IMR-90 (cell line): ENCODE measurements at regions not wholly inside any gene's neighbourhood (a gene's known extent, or its start where the extent isn't known, plus 50 kb on each side); places are given as distances from the start of the nearest gene placed in this dataset.

Experiments used
- ATAC-seq: fragments of 200-7000 bp; cut with Tn5 transposase; 2 replicates; pipeline ENCODE4 v1.9.1; 2020; ENCODE audit warnings: low read depth, mild to moderate bottlenecking, moderate library complexity
- BruUV-seq: library from RNA; stranded (reverse); fragments of 400-500 nt; replicated peaks from 2 replicates; lab custom pipeline; 2021; lab: Mats Ljungman, UMichigan
- CTCF ChIA-PET: fragments of 300-600 bp; formaldehyde crosslinking; extraction: SDS; loops from one replicate; lab custom pipeline; 2021; ENCODE audit warnings: antibody characterized with exemption; lab: Yijun Ruan, JAX
- POLR2A ChIA-PET: fragments of 300-600 bp; sonication (Branson Sonifier 250); formaldehyde crosslinking; loops from one replicate; lab custom pipeline; 2022; ENCODE audit warnings: antibody characterized with exemption; ENCODE audit not compliant: unreplicated experiment; lab: Charles Lee
- DNase-seq: peaks from one replicate; pipeline ENCODE4 v3.0.0; 2013
- H2AFZ ChIP-seq: replicated peaks from 2 replicates; pipeline ENCODE3; 2013; ENCODE audit warnings: low read length, mild to moderate bottlenecking; ENCODE audit not compliant: poor library complexity
- H2AK5ac ChIP-seq: 2 replicates; pipeline ENCODE4 v1.6.1; 2013; ENCODE audit warnings: low read depth, low read length, inconsistent platforms
- H2AK9ac ChIP-seq: replicated peaks from 2 replicates; pipeline ENCODE3; 2013; ENCODE audit warnings: mild to moderate bottlenecking, low read depth, low read length, moderate library complexity; ENCODE audit not compliant: poor library complexity
- H2BK120ac ChIP-seq: 2 replicates; pipeline ENCODE4 v1.6.1; 2013; ENCODE audit warnings: low read depth, low read length, inconsistent platforms
- H2BK15ac ChIP-seq: 3 replicates; pipeline ENCODE4 v1.6.1; 2013; ENCODE audit warnings: low read depth, low read length, inconsistent platforms
- H2BK20ac ChIP-seq: 2 replicates; pipeline ENCODE4 v1.6.1; 2013; ENCODE audit warnings: low read depth, mild to moderate bottlenecking, inconsistent platforms, low read length, moderate library complexity
- H2BK5ac ChIP-seq: 2 replicates; pipeline ENCODE4 v1.6.1; 2013; ENCODE audit warnings: mild to moderate bottlenecking, low read depth, low read length, inconsistent platforms; ENCODE audit not compliant: poor library complexity, severe bottlenecking
- H3K14ac ChIP-seq: replicated peaks from 2 replicates; pipeline ENCODE4 v1.6.1; 2013; ENCODE audit warnings: low read depth, low read length, inconsistent platforms
- H3K18ac ChIP-seq: 2 replicates; pipeline ENCODE4 v1.6.1; 2013; ENCODE audit warnings: low read depth, low read length, control low read depth
- H3K23ac ChIP-seq: 2 replicates; pipeline ENCODE4 v1.6.1; 2013; ENCODE audit warnings: low read depth, low read length, inconsistent platforms
- H3K27ac ChIP-seq: 2 replicates; pipeline ENCODE4 v1.5.1; 2013; ENCODE audit warnings: mild to moderate bottlenecking, control low read depth, low read length; ENCODE audit not compliant: insufficient read depth
- H3K27me3 ChIP-seq: 2 replicates; pipeline ENCODE4 v1.6.1; 2013; ENCODE audit warnings: low read length; ENCODE audit not compliant: control insufficient read depth, insufficient read depth
- H3K36me3 ChIP-seq: 2 replicates; pipeline ENCODE4 v1.6.1; 2013; ENCODE audit warnings: low read length, mixed read lengths; ENCODE audit not compliant: control insufficient read depth, insufficient read depth
- H3K4ac ChIP-seq: 2 replicates; pipeline ENCODE4 v1.6.1; 2013; ENCODE audit warnings: low read depth, low read length, inconsistent platforms
- H3K4me1 ChIP-seq: 2 replicates; pipeline ENCODE4 v1.6.1; 2013; ENCODE audit warnings: low read length, mixed read lengths; ENCODE audit not compliant: control insufficient read depth, insufficient read depth
- H3K4me2 ChIP-seq: 2 replicates; pipeline ENCODE4 v1.6.1; 2013; ENCODE audit warnings: low read depth, mild to moderate bottlenecking, control low read depth, low read length, moderate library complexity
- H3K4me3 ChIP-seq: 2 replicates; pipeline ENCODE4 v1.5.1; 2013; ENCODE audit warnings: low read depth, mild to moderate bottlenecking, control low read depth, low read length, moderate library complexity; ENCODE audit not compliant: insufficient read depth
- H3K56ac ChIP-seq: 2 replicates; pipeline ENCODE4 v1.6.1; 2013; ENCODE audit warnings: low read length, inconsistent platforms; ENCODE audit not compliant: insufficient read depth; ENCODE audit errors: extremely low read depth
- H3K79me1 ChIP-seq, 2 experiments: 2 replicates each; pipeline ENCODE4 v1.6.1; 2013; ENCODE audit warnings: low read length in 2 of 2, inconsistent platforms in 1 of 2, low read depth in 1 of 2
- H3K9ac ChIP-seq: 2 replicates; pipeline ENCODE4 v1.6.1; 2013; ENCODE audit warnings: low read depth, low read length, control low read depth
- H3K9me1 ChIP-seq: 2 replicates; pipeline ENCODE4 v1.6.1; 2013; ENCODE audit warnings: low read length, inconsistent platforms; ENCODE audit not compliant: insufficient read depth
- H3K9me3 ChIP-seq: 2 replicates; pipeline ENCODE4 v1.6.1; 2013; ENCODE audit warnings: low read length; ENCODE audit not compliant: control insufficient read depth, insufficient read depth
- H4K20me1 ChIP-seq: 2 replicates; pipeline ENCODE4 v1.6.1; 2013; ENCODE audit warnings: low read length, inconsistent platforms; ENCODE audit not compliant: insufficient read depth
- H4K5ac ChIP-seq: 2 replicates; pipeline ENCODE4 v1.6.1; 2013; ENCODE audit warnings: mild to moderate bottlenecking, low read depth, low read length, control low read depth
- H4K8ac ChIP-seq, 2 experiments: 2 replicates each; pipeline ENCODE4 v1.6.1; 2013; ENCODE audit warnings: low read depth in 2 of 2, low read length in 2 of 2, control low read depth in 1 of 2, inconsistent platforms in 1 of 2
- H4K91ac ChIP-seq: 2 replicates; pipeline ENCODE4 v1.6.1; 2013; ENCODE audit warnings: low read depth, low read length, inconsistent platforms; ENCODE audit not compliant: insufficient read depth
- FOS ChIP-seq: fragments of 150-350 bp; IDR thresholded peaks from 2 replicates; pipeline ENCODE4 v1.6.1; 2016; ENCODE audit warnings: low read depth, low read length
- MAFK ChIP-seq: IDR thresholded peaks from 2 replicates; pipeline ENCODE4 v1.6.1; 2012; ENCODE audit warnings: low read depth, low read length, improper control_type of control experiment
- POLR2A ChIP-seq: IDR thresholded peaks from 2 replicates; pipeline ENCODE4 v1.6.1; 2012; ENCODE audit warnings: mild to moderate bottlenecking, low read depth, low read length
- SMC3 ChIP-seq: fragments of 150-350 bp; IDR thresholded peaks from 2 replicates; pipeline ENCODE4 v1.6.1; 2016; ENCODE audit warnings: low read depth, mild to moderate bottlenecking, antibody characterized with exemption, low read length, moderate library complexity
- WGBS, 2 experiments: methylation state at CpG; one replicate each; pipeline versions ENCODE4 v1.1.5 to v1.1.7; 2013; ENCODE audit warnings: missing lambda C conversion rate in 2 of 2; ENCODE audit not compliant: insufficient read length in 1 of 2; ENCODE audit errors: extremely low coverage in 2 of 2; 5-methylcytosine and 5-hydroxymethylcytosine counted together
- dilution Hi-C: fragments of 300-500 bp; cut with HindIII; formaldehyde crosslinking; loops from one replicate; pipeline ENCODE4 v1.14.3; 2018; ENCODE audit warnings: low sequenced_read_pairs; ENCODE audit not compliant: unreplicated experiment
- in situ Hi-C: fragments of 300-500 bp; cut with MboI; formaldehyde crosslinking; loops from 3 replicates; pipeline ENCODE4 v1.14.3; 2019; ENCODE audit warnings: low sequenced_read_pairs, inconsistent platforms, mixed read lengths
- intact Hi-C: fragments of 100-400 bp; cut with micrococcal nuclease; formaldehyde crosslinking; loops from 2 replicates; pipeline ENCODE4 v1.10.0; 2022
- TF ChIP-seq, protein P1 (sequence below): fragments of 150-350 bp; IDR thresholded peaks from 2 replicates; pipeline ENCODE4 v1.6.1; 2016; ENCODE audit warnings: low read depth, mild to moderate bottlenecking, low read length, moderate library complexity, borderline replicate concordance
- TF ChIP-seq, protein P2 (sequence below): fragments of 150-350 bp; IDR thresholded peaks from 2 replicates; pipeline ENCODE4 v1.6.1; 2017; ENCODE audit warnings: mild to moderate bottlenecking, antibody characterized with exemption, low read length, low read depth

DNA sequence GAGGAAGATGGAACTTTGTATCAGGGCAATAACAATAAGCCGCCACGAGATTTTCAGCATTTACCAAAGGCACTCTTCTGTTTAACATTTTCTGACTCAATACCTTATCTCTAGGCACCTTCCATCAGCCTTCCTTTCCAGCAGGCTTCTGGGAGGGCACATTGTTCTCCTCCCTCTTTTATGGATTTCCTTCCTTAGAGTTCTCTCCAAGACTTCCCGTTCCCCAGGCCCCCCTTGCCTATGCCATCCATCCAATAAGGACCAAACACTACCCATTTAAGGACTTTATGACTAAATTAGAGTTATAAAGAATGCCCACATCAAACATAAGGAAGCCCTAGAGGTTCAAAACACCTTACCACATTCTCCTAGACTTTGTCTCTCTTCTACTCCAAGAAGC, 71.0 kb upstream of the ACP3 start:
- no peaks in the 10 kb centered on the region for H3K9me1 ChIP-seq
- no peak overlapping the region for H3K4me2 ChIP-seq
- H4K20me1 ChIP-seq: no peaks in the 10 kb centered on the region
- no peak overlapping the region for H3K9ac ChIP-seq
- H4K5ac ChIP-seq: no peak overlapping the region
- no peak overlapping the region for H2BK120ac ChIP-seq
- no peaks in the 10 kb centered on the region for H3K4me1 ChIP-seq
- ATAC-seq (no peak), DNase-seq (no peak)
- no peak overlapping the region for H2AFZ ChIP-seq
- no peak overlapping the region for H3K14ac ChIP-seq
- H3K4ac ChIP-seq: no peak overlapping the region
- no peak overlapping the region for H4K91ac ChIP-seq
- WGBS, 2 experiments: no CpG with 5 or more reads among the region's 3 CpGs
- intact Hi-C loops (no loop called here), in situ Hi-C loops (no loop called here), dilution Hi-C loops (no loop called here)
- H2BK15ac ChIP-seq: no peak overlapping the region
- peaks cover 4% of the 10 kb centered on the region; the same call in 1 of the 2 replicates for H3K27me3 ChIP-seq
- H3K9me3 ChIP-seq: no peaks in the 10 kb centered on the region
- H3K18ac ChIP-seq: no peak overlapping the region
- H3K36me3 ChIP-seq: no peaks in the 10 kb centered on the region
- no peak for TF ChIP-seq FOS
- no peak for TF ChIP-seq MAFK
- TF ChIP-seq SMC3: no peak
- no peak for TF ChIP-seq POLR2A
- TF ChIP-seq, protein P1, sequence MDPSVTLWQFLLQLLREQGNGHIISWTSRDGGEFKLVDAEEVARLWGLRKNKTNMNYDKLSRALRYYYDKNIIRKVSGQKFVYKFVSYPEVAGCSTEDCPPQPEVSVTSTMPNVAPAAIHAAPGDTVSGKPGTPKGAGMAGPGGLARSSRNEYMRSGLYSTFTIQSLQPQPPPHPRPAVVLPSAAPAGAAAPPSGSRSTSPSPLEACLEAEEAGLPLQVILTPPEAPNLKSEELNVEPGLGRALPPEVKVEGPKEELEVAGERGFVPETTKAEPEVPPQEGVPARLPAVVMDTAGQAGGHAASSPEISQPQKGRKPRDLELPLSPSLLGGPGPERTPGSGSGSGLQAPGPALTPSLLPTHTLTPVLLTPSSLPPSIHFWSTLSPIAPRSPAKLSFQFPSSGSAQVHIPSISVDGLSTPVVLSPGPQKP: no peak
- TF ChIP-seq, protein P2, sequence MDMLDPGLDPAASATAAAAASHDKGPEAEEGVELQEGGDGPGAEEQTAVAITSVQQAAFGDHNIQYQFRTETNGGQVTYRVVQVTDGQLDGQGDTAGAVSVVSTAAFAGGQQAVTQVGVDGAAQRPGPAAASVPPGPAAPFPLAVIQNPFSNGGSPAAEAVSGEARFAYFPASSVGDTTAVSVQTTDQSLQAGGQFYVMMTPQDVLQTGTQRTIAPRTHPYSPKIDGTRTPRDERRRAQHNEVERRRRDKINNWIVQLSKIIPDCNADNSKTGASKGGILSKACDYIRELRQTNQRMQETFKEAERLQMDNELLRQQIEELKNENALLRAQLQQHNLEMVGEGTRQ: no peak
- H2AK5ac ChIP-seq: no peak overlapping the region
- no peak overlapping the region for H2BK20ac ChIP-seq
- H2BK5ac ChIP-seq: no peak overlapping the region
- H3K4me3 ChIP-seq: no peak overlapping the region
- no peak overlapping the region for H4K8ac ChIP-seq
- no peaks in the 10 kb centered on the region for H3K79me1 ChIP-seq
- H3K23ac ChIP-seq: no peak overlapping the region
- H3K27ac ChIP-seq: no peak overlapping the region
- H3K56ac ChIP-seq: no peak overlapping the region
- no peak overlapping the region for H2AK9ac ChIP-seq
- ChIA-PET CTCF (no interaction called here), POLR2A (no interaction called here)
- no TSS peak for BruUV-seq
